Retinal pigment epithelial cell (primary cell): ENCODE measurements at regions not wholly inside any gene's neighbourhood (a gene's known extent, or its start where the extent isn't known, plus 50 kb on each side); places are given as distances from the start of the nearest gene placed in this dataset.

Experiments used
- DNase-seq: peaks from one replicate; pipeline ENCODE4 v3.0.0-alpha.2; 2010; ENCODE audit warnings: low read depth
- H3K4me3 ChIP-seq: 2 replicates; pipeline ENCODE4 v1.5.1; 2011; ENCODE audit warnings: mild to moderate bottlenecking, low read length, control low read depth, moderate library complexity
- TF ChIP-seq, protein P1 (sequence below): conservative IDR thresholded peaks from 2 replicates; pipeline ENCODE4 v1.5.1; 2011; ENCODE audit warnings: low read depth, low read length, control low read depth, inconsistent platforms

DNA sequence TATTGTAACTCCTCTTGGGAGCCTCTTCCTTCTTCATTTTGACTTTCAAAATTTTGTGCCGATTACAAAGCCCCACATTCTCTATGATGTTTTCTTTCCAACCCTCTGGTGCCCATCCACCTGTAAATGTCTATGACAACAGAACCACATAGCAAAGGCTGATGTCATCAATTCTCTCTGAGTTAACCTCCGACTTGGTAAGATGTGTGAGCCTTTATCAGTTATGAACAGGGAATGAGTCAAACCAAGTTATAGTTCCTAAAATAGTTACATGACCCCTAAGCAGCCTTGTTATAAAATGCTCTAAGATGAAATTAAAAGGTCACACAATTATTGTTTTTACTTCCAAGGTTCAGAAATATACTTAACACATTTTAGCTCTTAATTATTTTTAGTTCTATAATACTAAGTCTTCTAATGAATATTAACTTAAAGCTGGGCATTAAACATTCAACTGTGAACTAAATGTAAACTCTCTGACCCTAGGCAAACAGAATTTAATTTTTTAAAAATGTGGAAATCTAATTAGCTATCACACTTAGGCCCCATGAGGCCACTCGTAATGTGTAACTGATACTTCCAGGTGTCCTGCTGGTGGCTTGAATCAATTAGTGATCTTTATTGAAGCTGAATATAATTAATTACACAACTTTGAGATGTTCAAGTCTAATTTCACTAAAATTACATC, 102.3 kb upstream of the CYRIA start:
- TF ChIP-seq, protein P1, sequence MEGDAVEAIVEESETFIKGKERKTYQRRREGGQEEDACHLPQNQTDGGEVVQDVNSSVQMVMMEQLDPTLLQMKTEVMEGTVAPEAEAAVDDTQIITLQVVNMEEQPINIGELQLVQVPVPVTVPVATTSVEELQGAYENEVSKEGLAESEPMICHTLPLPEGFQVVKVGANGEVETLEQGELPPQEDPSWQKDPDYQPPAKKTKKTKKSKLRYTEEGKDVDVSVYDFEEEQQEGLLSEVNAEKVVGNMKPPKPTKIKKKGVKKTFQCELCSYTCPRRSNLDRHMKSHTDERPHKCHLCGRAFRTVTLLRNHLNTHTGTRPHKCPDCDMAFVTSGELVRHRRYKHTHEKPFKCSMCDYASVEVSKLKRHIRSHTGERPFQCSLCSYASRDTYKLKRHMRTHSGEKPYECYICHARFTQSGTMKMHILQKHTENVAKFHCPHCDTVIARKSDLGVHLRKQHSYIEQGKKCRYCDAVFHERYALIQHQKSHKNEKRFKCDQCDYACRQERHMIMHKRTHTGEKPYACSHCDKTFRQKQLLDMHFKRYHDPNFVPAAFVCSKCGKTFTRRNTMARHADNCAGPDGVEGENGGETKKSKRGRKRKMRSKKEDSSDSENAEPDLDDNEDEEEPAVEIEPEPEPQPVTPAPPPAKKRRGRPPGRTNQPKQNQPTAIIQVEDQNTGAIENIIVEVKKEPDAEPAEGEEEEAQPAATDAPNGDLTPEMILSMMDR, result no peak
- H3K4me3 ChIP-seq, result no peak overlapping the region
- DNase-seq, result no peak

GRCh38 chr2:16765356-16765755, 99.7 kb upstream of the CYRIA start:
- TF ChIP-seq, protein P1, result no peak
- no peak for DNase-seq
- H3K4me3 ChIP-seq, result no peak overlapping the region

DNA sequence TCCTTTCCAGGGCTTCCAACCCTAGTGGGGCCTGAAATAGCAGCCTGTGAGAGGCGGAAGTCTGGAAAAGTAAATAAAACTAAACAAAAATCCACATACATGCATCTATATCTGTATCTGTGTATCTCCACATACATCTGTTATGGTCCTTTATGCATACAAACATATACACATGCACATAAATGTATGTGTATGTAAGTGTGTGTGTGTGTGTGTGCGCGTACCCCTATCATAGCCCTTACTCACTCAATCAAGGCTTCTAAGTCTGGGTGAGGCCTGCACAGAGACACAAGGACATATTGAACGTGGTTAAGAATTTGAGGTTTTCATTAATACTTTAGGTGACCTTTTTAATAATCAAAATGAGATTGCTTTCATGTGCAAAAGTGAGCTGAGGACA, 98.9 kb upstream of the CYRIA start:
- TF ChIP-seq, protein P1, result no peak
- H3K4me3 ChIP-seq, result no peak overlapping the region

GRCh38 chr2:16763493-16763899, 97.9 kb upstream of the CYRIA start:
- DNase-seq, result no peak
- TF ChIP-seq, protein P1, result no peak
- no peak overlapping the region for H3K4me3 ChIP-seq

More for the DNA sequence above, 98.9 kb upstream of the CYRIA start:
- DNase-seq, result no peak

- DNase-seq, result no peak
- H3K4me3 ChIP-seq, result no peak overlapping the region
- TF ChIP-seq, protein P1, result no peak
These were observed 97.4 kb upstream of the CYRIA start for GRCh38 chr2:16763056-16763455.

- H3K4me3 ChIP-seq, result no peak overlapping the region
- TF ChIP-seq, protein P1, result no peak
- DNase-seq, result no peak
These were observed 94.8 kb upstream of the CYRIA start for GRCh38 chr2:16760426-16760825.
